PC-3 (cell line): ENCODE measurements at regions not wholly inside any gene's neighbourhood (a gene's known extent, or its start where the extent isn't known, plus 50 kb on each side); places are given as distances from the start of the nearest gene placed in this dataset.

Experiments used
- EZH2 ChIP-seq: fragments of 300-600 bp; sonication (generic); IDR thresholded peaks from one replicate; pipeline ENCODE4 v1.6.1; 2017; ENCODE audit warnings: antibody characterized with exemption, mild to moderate bottlenecking, low read length; ENCODE audit not compliant: unreplicated experiment
- EZH2phosphoT487 ChIP-seq: fragments of 300-600 bp; sonication (generic); IDR thresholded peaks from 2 replicates; pipeline ENCODE4 v1.6.1; 2018; ENCODE audit warnings: mild to moderate bottlenecking, antibody characterized with exemption, low read length, borderline replicate concordance
- TF ChIP-seq, protein P1 (sequence below): fragments of 300-600 bp; sonication (generic); conservative IDR thresholded peaks from 2 replicates; pipeline ENCODE4 v1.5.1; 2017; ENCODE audit warnings: antibody characterized with exemption, low read depth, mild to moderate bottlenecking, low read length

DNA sequence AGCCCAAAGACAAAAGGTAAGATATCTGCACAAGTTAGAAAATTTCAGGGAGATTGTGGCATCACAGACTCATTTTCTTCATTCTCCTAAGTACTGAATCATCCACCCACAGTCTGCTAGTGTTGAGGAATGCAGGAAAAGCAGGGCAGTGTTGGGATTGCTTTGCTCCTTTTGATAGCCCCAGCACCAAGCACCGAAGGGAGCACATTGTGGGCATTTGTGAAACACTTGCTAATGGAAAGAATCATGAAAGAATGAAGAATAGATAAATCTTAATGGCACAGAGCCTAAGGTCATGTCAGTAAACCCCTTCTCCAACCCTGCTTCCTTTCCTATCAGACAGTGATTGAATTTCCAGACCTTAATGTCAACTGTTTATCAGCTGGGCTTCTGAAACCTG lies 103.1 kb upstream of the GPRIN3 start:
- TF ChIP-seq, protein P1, sequence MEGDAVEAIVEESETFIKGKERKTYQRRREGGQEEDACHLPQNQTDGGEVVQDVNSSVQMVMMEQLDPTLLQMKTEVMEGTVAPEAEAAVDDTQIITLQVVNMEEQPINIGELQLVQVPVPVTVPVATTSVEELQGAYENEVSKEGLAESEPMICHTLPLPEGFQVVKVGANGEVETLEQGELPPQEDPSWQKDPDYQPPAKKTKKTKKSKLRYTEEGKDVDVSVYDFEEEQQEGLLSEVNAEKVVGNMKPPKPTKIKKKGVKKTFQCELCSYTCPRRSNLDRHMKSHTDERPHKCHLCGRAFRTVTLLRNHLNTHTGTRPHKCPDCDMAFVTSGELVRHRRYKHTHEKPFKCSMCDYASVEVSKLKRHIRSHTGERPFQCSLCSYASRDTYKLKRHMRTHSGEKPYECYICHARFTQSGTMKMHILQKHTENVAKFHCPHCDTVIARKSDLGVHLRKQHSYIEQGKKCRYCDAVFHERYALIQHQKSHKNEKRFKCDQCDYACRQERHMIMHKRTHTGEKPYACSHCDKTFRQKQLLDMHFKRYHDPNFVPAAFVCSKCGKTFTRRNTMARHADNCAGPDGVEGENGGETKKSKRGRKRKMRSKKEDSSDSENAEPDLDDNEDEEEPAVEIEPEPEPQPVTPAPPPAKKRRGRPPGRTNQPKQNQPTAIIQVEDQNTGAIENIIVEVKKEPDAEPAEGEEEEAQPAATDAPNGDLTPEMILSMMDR = no peak
- TF ChIP-seq EZH2phosphoT487 (no peak), EZH2 (no peak)
